Osteoblast (primary cell): ENCODE measurements at regions not wholly inside any gene's neighbourhood (a gene's known extent, or its start where the extent isn't known, plus 50 kb on each side); places are given as distances from the start of the nearest gene placed in this dataset.

Experiments
- DNase-seq: peaks from one replicate; pipeline ENCODE4 v3.0.0; 2011; ENCODE audit warnings: low spot score, mixed read lengths; ENCODE audit not compliant: insufficient read length; ENCODE audit errors: missing footprints
- H2AFZ ChIP-seq: 2 replicates; pipeline ENCODE4 v1.6.0; 2011; ENCODE audit warnings: mild to moderate bottlenecking, low read length
- H3K27ac ChIP-seq: 2 replicates; pipeline ENCODE4 v1.5.1; 2011; ENCODE audit warnings: mild to moderate bottlenecking, low read depth, low read length, moderate library complexity
- H3K27me3 ChIP-seq: 2 replicates; pipeline ENCODE4 v1.6.0; 2012; ENCODE audit warnings: mild to moderate bottlenecking, control low read depth, inconsistent platforms, low read length, moderate library complexity; ENCODE audit not compliant: insufficient read depth
- H3K36me3 ChIP-seq: 2 replicates; pipeline ENCODE4 v1.5.1; 2011; ENCODE audit warnings: mild to moderate bottlenecking, low read length, control low read depth, moderate library complexity; ENCODE audit not compliant: insufficient read depth
- H3K4me1 ChIP-seq: 2 replicates; pipeline ENCODE4 v1.5.1; 2011; ENCODE audit warnings: mild to moderate bottlenecking, low read length, control low read depth, moderate library complexity; ENCODE audit not compliant: insufficient read depth
- H3K4me2 ChIP-seq: 2 replicates; pipeline ENCODE4 v1.6.0; 2011; ENCODE audit warnings: mild to moderate bottlenecking, low read length; ENCODE audit not compliant: insufficient read depth
- H3K4me3 ChIP-seq: fragments of 200-600 bp; sonication (generic); 3 replicates; pipeline ENCODE4 v1.5.1; 2012; ENCODE audit warnings: mild to moderate bottlenecking, low read length, inconsistent platforms; ENCODE audit not compliant: insufficient read depth
- H3K79me2 ChIP-seq: 2 replicates; pipeline ENCODE4 v1.6.0; 2012; ENCODE audit warnings: mild to moderate bottlenecking, low read length, control low read depth, inconsistent platforms; ENCODE audit not compliant: insufficient read depth
- H3K9me3 ChIP-seq: 2 replicates; pipeline ENCODE4 v1.5.1; 2011; ENCODE audit warnings: low read depth, low read length, control low read depth
- H4K20me1 ChIP-seq: 2 replicates; pipeline ENCODE4 v1.6.0; 2012; ENCODE audit warnings: mild to moderate bottlenecking, low read length, control low read depth; ENCODE audit not compliant: insufficient read depth
- CTCF ChIP-seq: IDR thresholded peaks from 2 replicates; pipeline ENCODE4 v1.5.1; 2011; ENCODE audit warnings: mild to moderate bottlenecking, low read depth, low read length, moderate library complexity; ENCODE audit errors: extremely low read depth

- TF ChIP-seq CTCF, result no peak
- no peak for DNase-seq
- peaks cover 4% of the 10 kb centered on the region for H3K4me1 ChIP-seq
- H3K27me3 ChIP-seq, result no peaks in the 10 kb centered on the region
- H3K36me3 ChIP-seq, result no peaks in the 10 kb centered on the region
- H3K4me2 ChIP-seq, result no peak overlapping the region
- no peaks in the 10 kb centered on the region for H4K20me1 ChIP-seq
- no peak overlapping the region for H2AFZ ChIP-seq
- H3K79me2 ChIP-seq, result no peaks in the 10 kb centered on the region
- H3K9me3 ChIP-seq, result no peaks in the 10 kb centered on the region
- H3K4me3 ChIP-seq, result no peak overlapping the region
- no peak overlapping the region for H3K27ac ChIP-seq
Measured at GRCh38 chr20:58011106-58011946, 217.1 kb downstream of the ANKRD60 start.

DNA sequence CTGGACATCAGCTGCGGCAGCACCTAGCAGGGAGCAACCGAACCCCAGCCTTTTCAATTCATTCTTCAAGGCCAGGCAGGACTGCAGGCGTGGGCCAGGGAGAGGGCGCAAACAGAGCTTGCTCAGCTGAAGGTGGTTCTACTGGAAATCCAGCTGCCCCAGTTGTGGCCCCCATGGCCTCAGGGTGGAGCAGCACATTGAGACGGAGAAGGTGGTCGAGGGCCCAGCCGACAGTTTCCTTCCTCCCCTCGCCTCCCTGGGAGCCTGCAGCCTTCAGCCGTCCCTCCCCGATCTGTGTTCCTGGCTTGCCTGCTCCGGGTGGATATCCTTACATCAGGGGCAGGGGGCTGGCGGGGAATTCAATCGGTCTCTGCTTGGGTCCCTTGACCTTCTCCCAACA, 217.8 kb downstream of the ANKRD60 start:
- DNase-seq, result no peak
- H3K79me2 ChIP-seq, result no peaks in the 10 kb centered on the region
- H3K4me3 ChIP-seq, result no peak overlapping the region
- no peaks in the 10 kb centered on the region for H4K20me1 ChIP-seq
- no peaks in the 10 kb centered on the region for H3K27me3 ChIP-seq
- H3K27ac ChIP-seq, result no peak overlapping the region
- H3K4me2 ChIP-seq, result no peak overlapping the region
- no peak overlapping the region for H2AFZ ChIP-seq
- peaks cover 4% of the 10 kb centered on the region for H3K4me1 ChIP-seq
- no peak for TF ChIP-seq CTCF
- no peaks in the 10 kb centered on the region for H3K36me3 ChIP-seq
- no peaks in the 10 kb centered on the region for H3K9me3 ChIP-seq

GRCh38 chr20:58010186-58010585, 218.3 kb downstream of the ANKRD60 start:
- Histone ChIP-seq H3K27me3 (no peaks in the 10 kb centered on the region), H3K27ac (no peak overlapping the region), H4K20me1 (no peaks in the 10 kb centered on the region), H2AFZ (no peak overlapping the region), H3K9me3 (no peaks in the 10 kb centered on the region), H3K36me3 (no peaks in the 10 kb centered on the region), H3K4me3 (no peak overlapping the region), H3K79me2 (no peaks in the 10 kb centered on the region), H3K4me1 (peaks cover 4% of the 10 kb centered on the region), H3K4me2 (no peak overlapping the region)
- DNase-seq, result no peak
- TF ChIP-seq CTCF, result no peak

DNA sequence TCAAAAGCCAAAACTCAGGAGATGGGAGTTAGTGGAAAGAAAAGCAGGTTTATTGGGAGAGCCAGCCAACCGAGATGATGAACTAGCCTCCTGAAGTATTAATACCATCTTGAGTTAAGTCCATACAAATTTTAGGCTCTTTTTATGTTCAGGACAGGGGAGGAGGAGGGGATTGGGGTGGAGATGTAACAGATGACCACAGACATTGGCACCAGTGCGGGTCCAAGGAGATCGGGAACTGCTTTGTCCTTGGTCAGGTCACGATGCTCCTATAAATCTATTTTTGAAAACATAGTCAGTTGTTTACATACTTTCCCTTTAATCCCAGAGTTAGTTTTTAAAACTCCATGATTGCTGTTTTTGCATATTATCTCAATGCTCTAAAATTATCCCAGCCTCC, 219.6 kb downstream of the ANKRD60 start:
- no peak overlapping the region for H3K4me3 ChIP-seq
- H3K27me3 ChIP-seq, result no peaks in the 10 kb centered on the region
- no peaks in the 10 kb centered on the region for H3K36me3 ChIP-seq
- no peak overlapping the region for H3K27ac ChIP-seq
- H4K20me1 ChIP-seq, result no peaks in the 10 kb centered on the region
- no peaks in the 10 kb centered on the region for H3K9me3 ChIP-seq
- H2AFZ ChIP-seq, result no peak overlapping the region
- DNase-seq, result no peak
- no peak for TF ChIP-seq CTCF
- H3K79me2 ChIP-seq, result no peaks in the 10 kb centered on the region
- peaks cover 4% of the 10 kb centered on the region for H3K4me1 ChIP-seq
- no peak overlapping the region for H3K4me2 ChIP-seq
